Activated CD8-positive, alpha-beta memory T cell treated with anti-CD3 and anti-CD28 coated beads, Interleukin-2, amount 10 ng/mL, durations not matched to agents 7 days and 5 days (primary cell): ENCODE measurements at regions not wholly inside any gene's neighbourhood (a gene's known extent, or its start where the extent isn't known, plus 50 kb on each side); places are given as distances from the start of the nearest gene placed in this dataset.

Source experiments
- ATAC-seq: fragments of 150-1000 bp; cut with Tn5 transposase; one replicate; pipeline ENCODE4 v1.10.0; 2021; ENCODE audit warnings: moderate library complexity
- CTCF ChIA-PET: fragments of 350-600 bp; sonication (Branson Sonifier 250); formaldehyde crosslinking; loops from one replicate; lab custom pipeline; 2021; ENCODE audit warnings: antibody characterized with exemption; lab: Charles Lee
- DNase-seq: peaks from one replicate; pipeline ENCODE4 v3.0.0-alpha.2; 2020
- H3K27ac Mint-ChIP-seq: one replicate; pipeline ENCODE4 v1.8.0; 2021; ENCODE audit warnings: mild to moderate bottlenecking, mixed read lengths
- H3K27me3 Mint-ChIP-seq: one replicate; pipeline ENCODE4 v1.8.0; 2021; ENCODE audit warnings: mixed read lengths
- H3K36me3 Mint-ChIP-seq: one replicate; pipeline ENCODE4 v1.8.0; 2021; ENCODE audit warnings: mild to moderate bottlenecking, mixed read lengths
- H3K4me1 Mint-ChIP-seq: one replicate; pipeline ENCODE4 v1.8.0; 2021; ENCODE audit warnings: mixed read lengths
- H3K4me3 Mint-ChIP-seq: one replicate; pipeline ENCODE4 v1.8.0; 2021; ENCODE audit warnings: mild to moderate bottlenecking, moderate library complexity, mixed read lengths
- H3K9me3 Mint-ChIP-seq: one replicate; pipeline ENCODE4 v1.8.0; 2022; ENCODE audit warnings: low read depth, mixed read lengths

DNA sequence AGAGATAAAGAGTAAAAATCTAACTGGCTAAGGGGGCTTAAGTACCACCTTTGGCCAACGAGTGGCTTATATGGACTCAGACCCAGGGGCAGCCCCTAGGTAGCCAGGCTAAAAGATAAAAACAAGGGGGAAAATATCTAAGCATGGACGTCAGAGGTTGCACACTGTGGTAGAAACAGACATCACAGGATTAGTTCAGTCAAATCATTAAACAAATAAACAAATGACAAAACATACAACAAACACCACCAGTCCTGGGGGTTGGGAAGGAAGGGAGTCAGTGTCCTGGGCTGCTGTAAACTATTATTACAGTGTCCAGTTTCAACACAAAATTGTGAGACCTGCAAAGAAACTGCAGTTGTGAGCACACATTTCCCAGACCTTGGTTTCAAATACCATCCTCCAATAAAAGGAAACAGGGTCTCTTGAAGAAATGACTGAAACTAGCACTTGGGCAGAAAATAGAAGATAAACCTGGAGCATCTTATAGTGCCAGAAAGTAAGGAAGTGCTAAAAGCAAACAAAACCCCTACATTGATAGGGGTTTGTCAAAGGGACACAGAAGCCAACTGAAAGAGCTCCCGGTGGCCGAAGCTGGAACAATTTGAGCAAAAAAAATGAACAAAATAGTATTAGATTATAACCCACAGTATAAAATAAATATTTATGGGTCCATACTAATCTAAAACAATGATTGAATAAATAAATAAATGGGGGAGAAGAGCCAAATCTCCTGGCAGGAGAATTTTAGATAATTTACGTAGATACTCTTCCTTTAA lies 154.8 kb upstream of the KLF7 start:
- Mint-ChIP-seq H3K4me3 (no peak overlapping the region), H3K27me3 (peaks cover 10% of the 10 kb centered on the region), H3K4me1 (peaks cover 18% of the 10 kb centered on the region), H3K9me3 (no peaks in the 10 kb centered on the region), H3K27ac (no peak overlapping the region), H3K36me3 (peaks cover 2% of the 10 kb centered on the region)
- ATAC-seq (no peak), DNase-seq (no peak)
- CTCF ChIA-PET: no interaction called here

DNA sequence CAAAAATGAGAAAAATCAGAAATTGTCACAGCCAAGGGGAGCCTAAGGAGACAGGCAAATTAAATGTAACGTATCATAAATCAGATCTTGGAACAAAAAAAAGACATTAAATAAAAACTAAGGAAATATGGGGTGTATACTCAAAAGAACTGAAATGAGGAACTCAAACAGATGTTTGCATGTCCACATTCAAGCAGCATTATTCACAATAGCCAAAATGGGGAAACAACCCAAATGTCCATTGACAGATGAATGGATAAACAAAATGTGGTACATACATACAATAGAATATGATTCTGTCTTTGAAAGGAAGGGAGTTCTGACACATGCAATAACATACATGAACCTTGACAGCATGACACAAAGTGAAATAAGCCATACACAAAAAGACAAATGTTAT lies 155.8 kb upstream of the KLF7 start:
- no peak for ATAC-seq
- no peak for DNase-seq
- Mint-ChIP-seq H3K4me3 (no peak overlapping the region), H3K4me1 (peaks cover 18% of the 10 kb centered on the region), H3K9me3 (no peaks in the 10 kb centered on the region), H3K27me3 (peaks cover 10% of the 10 kb centered on the region), H3K36me3 (peaks cover 2% of the 10 kb centered on the region), H3K27ac (no peak overlapping the region)
- CTCF ChIA-PET: no interaction called here

DNA sequence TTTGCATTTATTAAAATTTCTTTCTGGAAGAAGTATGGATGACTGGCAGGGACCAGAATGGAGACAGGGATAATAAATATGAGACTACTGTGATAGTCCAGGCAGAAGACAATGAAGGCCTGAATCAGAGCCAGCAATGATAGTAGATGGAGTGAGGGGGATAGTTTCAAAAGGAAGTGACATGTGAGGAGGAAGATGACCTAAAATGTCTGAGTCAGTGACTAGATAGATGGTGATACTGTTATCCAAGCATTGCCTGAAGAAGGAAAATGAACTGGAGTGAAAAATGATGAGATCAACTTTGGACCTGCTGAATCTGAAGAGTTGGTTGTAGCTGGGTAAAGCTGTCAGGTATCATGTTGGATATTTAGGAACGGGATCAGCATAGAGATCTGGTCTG lies 158.3 kb upstream of the KLF7 start:
- no peaks in the 10 kb centered on the region for H3K9me3 Mint-ChIP-seq
- ATAC-seq (no peak), DNase-seq (no peak)
- peaks cover 3% of the 10 kb centered on the region for H3K36me3 Mint-ChIP-seq
- H3K4me1 Mint-ChIP-seq: peaks cover 17% of the 10 kb centered on the region
- H3K27ac Mint-ChIP-seq: no peak overlapping the region
- H3K4me3 Mint-ChIP-seq: no peak overlapping the region
- peaks cover 10% of the 10 kb centered on the region for H3K27me3 Mint-ChIP-seq
- CTCF ChIA-PET: no interaction called here

DNA sequence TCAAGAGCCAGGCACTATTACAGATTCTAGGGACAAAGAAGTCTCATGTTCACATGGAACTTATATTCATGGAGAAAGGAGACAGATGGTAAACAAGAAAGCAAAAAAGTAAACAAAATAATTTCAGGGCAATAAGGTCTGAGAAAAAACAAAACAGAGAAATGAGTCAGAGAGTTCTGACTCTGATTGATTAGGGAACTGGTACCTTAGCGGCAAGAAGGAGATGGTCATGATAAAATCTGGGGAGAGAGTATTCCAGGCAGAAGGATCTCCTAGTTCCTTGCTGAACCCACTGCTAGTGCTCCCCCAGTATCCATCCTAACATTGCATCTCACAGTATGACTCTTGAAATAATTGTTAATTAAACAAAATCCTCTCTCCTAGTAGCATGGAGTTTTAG lies 161.8 kb upstream of the KLF7 start:
- Mint-ChIP-seq H3K4me3 (no peak overlapping the region), H3K9me3 (no peaks in the 10 kb centered on the region), H3K36me3 (peaks cover 1% of the 10 kb centered on the region), H3K27ac (no peak overlapping the region), H3K4me1 (peaks cover 46% of the 10 kb centered on the region), H3K27me3 (no peaks in the 10 kb centered on the region)
- CTCF ChIA-PET: no interaction called here
- DNase-seq (no peak), ATAC-seq (no peak)

DNA sequence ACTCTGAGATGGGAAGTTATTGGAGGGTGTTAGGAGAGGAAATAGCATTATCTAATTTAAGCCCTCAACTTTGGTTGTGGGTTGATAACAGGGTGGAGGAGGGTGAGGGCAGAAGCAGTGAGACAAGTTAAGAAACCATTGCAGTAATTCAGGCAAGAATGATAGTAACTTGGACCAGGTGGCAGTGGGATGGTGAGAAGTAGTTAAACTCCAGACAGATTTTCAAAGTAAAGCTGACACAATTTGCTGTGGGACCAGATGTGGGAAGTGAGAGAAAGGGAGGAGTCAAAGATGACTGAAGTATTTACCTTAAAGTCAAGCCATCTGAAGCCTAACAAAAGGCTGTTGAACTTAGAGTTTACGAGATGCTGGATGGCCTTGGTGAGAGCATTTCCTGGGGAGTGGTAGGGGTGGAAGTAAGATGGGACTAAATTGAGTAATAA lies 163.2 kb upstream of the KLF7 start:
- H3K27ac Mint-ChIP-seq: peak overlapping the region; percentile 55
- DNase-seq (no peak), ATAC-seq (no peak)
- peaks cover 1% of the 10 kb centered on the region for H3K36me3 Mint-ChIP-seq
- no peaks in the 10 kb centered on the region for H3K9me3 Mint-ChIP-seq
- H3K4me1 Mint-ChIP-seq: peaks cover 60% of the 10 kb centered on the region
- peak overlapping the region; percentile 4 for H3K4me3 Mint-ChIP-seq
- H3K27me3 Mint-ChIP-seq: no peaks in the 10 kb centered on the region
- CTCF ChIA-PET: interaction anchor here (1.6 kb wide), 1 partner anchor 10 kb away, joined by 5 read pairs; no protein-coding TSS in a partner anchor

DNA sequence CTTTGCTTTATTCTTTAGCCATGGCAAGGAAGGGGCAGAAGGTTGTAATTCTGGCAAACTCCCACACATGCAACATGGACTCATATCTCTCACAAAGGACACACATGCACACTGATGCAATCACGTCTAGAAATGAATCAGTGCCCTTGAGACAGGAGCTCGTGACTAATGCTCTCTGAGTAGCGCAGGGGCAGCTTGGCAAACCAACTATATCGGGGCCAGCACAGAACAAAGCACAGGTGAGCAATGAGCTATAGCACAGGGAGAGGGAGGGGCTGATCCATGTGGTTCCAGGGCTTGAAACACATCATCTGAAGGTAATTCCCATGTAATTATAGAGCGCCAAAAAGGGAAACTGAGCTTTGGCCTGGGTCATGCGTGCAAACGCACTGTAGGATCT lies 165.2 kb upstream of the KLF7 start:
- peak; percentile 83 for DNase-seq
- Mint-ChIP-seq H3K4me1 (peaks cover 78% of the 10 kb centered on the region), H3K9me3 (no peaks in the 10 kb centered on the region), H3K36me3 (peaks cover 1% of the 10 kb centered on the region), H3K4me3 (peak overlapping the region; percentile 5), H3K27ac (peak overlapping the region; percentile 78), H3K27me3 (no peaks in the 10 kb centered on the region)
- CTCF ChIA-PET: interaction anchor here (1.7 kb wide), 1 partner anchor 20 kb away, joined by 4 read pairs; no protein-coding TSS in a partner anchor
- peak; percentile 71 for ATAC-seq

DNA sequence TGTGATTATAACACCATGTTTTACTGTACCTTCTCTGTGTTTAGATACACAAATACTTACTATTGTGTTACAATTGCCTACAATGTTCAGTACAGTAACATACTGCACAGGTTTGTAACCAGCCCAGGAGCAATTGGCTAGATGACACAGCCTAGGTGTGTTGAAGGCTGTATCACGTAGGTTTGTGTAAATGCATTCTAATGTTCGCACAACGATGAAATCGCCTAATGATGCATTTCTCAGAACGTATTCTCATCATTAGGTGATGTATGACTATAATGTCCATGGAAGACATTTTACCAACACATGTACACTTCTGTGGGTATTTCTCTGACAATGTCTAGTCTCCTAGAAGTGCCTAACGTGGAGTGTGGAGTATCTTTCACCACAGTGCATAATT lies 165.9 kb upstream of the KLF7 start:
- H3K36me3 Mint-ChIP-seq: peaks cover 1% of the 10 kb centered on the region
- CTCF ChIA-PET: no interaction called here

DNA sequence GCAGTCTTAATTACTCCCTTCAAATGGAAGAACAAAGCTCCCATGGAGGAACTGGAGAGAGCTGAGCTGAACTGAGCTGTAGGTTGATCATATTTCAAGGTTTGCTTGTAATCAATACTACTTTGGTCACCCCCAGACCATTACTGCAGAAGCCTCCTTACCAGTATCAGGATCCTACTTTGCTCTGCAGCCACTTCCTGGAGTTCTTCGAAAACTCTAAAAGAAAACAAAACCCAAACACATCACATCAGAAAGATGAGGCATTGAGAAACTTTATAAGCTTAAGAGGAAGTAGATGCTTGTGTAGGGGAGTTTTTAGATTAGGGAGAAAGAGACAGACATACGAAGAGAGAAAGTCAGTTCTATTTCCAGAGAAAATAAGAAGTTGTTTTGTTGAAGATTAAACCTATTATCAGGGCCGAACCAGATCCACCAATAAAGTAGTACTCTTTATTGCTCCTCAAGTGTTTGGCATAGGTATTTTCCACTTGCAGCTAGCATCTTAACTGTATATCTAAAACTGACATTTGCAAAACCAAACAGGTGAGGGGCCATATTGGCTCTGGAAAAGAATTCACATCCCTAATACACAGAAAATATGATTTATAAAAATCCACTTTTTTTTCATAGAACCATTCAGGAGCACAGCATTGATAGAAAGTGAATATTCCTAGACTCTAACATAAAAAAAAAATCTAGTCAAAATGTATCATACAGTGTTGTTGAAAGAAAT lies 166.9 kb upstream of the KLF7 start:
- Mint-ChIP-seq H3K9me3 (no peaks in the 10 kb centered on the region), H3K4me1 (peaks cover 89% of the 10 kb centered on the region), H3K4me3 (peak overlapping the region; percentile 23), H3K27ac (peak overlapping the region; percentile 87), H3K36me3 (peaks cover 1% of the 10 kb centered on the region), H3K27me3 (no peaks in the 10 kb centered on the region)
- CTCF ChIA-PET: no interaction called here
- DNase-seq (no peak), ATAC-seq (peak; percentile 29)

More for the DNA sequence above, 165.9 kb upstream of the KLF7 start:
- Mint-ChIP-seq H3K4me1 (peaks cover 82% of the 10 kb centered on the region), H3K27me3 (no peaks in the 10 kb centered on the region), H3K9me3 (no peaks in the 10 kb centered on the region), H3K4me3 (no peak overlapping the region), H3K27ac (peak overlapping the region; percentile 87)
- ATAC-seq (no peak), DNase-seq (no peak)

DNA sequence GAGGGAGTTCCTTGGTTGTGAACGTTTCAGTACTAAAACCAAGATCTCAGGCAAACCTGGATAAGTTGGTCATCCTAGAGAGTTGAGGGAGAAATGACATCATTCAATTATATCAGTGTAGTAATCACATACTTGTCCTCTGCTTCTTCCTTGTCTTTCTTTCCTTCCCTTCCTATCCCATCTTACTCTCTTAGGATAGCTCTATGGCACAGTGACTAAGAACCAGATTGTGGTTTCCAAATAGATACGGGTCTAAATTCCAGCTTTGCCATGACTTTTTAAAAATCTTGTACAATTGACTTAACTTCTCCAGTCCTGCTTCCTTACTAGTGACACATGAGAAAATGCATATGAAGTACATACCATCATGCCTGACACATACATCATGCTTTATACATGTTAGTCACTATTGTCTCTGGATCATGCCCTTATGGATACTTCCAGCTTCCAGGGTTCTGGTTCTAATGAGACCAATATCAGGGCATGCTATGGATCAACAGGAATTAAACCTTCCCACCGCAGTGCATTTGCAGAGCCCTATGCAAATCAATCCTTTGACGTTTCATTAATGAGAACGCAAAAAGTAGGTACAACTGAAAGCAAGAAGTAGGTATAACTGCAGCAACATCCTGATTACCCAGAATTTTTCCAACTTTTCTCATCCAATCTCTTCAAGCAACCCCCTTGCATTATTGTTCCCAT lies 168.0 kb upstream of the KLF7 start:
- H3K4me1 Mint-ChIP-seq: peaks cover 86% of the 10 kb centered on the region
- peak overlapping the region; percentile 87 for H3K27ac Mint-ChIP-seq
- peak overlapping the region; percentile 59 for H3K4me3 Mint-ChIP-seq
- H3K9me3 Mint-ChIP-seq: no peaks in the 10 kb centered on the region
- CTCF ChIA-PET: no interaction called here
- no peak for ATAC-seq
- no peak for DNase-seq
- no peaks in the 10 kb centered on the region for H3K27me3 Mint-ChIP-seq
- H3K36me3 Mint-ChIP-seq: peaks cover under 1% of the 10 kb centered on the region

DNA sequence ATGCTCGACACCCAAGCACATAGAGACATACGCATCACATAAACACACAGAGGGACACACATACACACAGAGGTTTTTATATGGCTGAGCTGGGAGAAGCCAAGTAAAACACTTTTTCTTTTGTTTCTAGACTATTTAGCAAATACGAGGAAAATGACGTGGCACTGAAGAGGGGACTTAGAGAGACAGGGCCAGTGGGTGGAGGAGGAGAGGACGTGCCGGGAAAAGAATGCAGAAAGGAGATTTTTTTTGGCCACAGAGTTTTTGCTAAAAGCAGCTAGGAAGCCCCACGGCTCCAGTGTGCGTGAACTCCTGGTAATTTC lies 168.5 kb upstream of the KLF7 start:
- no peaks in the 10 kb centered on the region for H3K36me3 Mint-ChIP-seq
- CTCF ChIA-PET: interaction anchor here (0.6 kb wide), 1 partner anchor 553 kb away, joined by 3 read pairs; no protein-coding TSS in a partner anchor
- no peak for DNase-seq
- peaks cover 81% of the 10 kb centered on the region for H3K4me1 Mint-ChIP-seq
- no peak for ATAC-seq
- peak overlapping the region; percentile 87 for H3K27ac Mint-ChIP-seq
- H3K9me3 Mint-ChIP-seq: no peaks in the 10 kb centered on the region
- peak overlapping the region; percentile 59 for H3K4me3 Mint-ChIP-seq
- H3K27me3 Mint-ChIP-seq: no peaks in the 10 kb centered on the region

DNA sequence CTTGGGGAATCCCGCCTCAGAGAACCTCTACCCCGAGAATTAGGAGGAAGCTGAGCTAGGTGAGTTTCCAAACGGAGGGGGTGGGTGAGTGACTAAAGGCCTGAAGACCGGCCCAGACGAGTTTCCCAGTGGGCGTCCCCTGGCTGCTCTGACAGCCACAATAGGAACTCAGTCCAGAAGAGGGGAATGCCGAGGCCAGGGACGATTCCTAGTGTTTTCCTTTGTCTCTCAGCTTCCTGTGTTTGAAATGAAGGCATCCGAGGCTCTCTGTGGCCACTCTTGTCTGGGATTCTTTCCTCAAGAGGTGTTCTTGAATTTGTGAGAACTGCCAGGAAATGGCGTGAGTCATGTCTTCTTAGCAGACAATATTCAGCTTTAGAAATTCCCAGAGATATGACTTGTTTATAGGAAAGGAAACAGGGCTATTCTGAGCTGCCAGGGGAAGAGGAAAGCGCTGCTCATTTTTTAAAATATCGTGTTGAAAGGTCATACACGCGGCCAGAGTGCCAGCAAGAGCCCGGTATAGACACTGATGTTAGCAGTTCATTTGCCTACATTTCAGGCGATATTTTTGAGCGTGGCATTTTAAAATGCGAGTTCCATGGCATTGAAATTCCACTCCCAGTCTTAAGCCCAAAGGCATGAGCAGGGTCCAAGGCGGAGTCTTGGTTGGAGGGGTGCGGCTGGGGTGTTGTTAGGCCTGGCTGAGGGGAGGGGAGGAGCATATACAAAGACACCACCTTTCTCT lies 169.1 kb upstream of the KLF7 start:
- Mint-ChIP-seq H3K27me3 (no peaks in the 10 kb centered on the region), H3K4me1 (peaks cover 76% of the 10 kb centered on the region), H3K4me3 (peak overlapping the region; percentile 59), H3K36me3 (no peaks in the 10 kb centered on the region), H3K9me3 (no peaks in the 10 kb centered on the region), H3K27ac (peak overlapping the region; percentile 87)
- no peak for ATAC-seq
- CTCF ChIA-PET: interaction anchor here (0.6 kb wide), 1 partner anchor 554 kb away, joined by 3 read pairs; no protein-coding TSS in a partner anchor
- DNase-seq: no peak

DNA sequence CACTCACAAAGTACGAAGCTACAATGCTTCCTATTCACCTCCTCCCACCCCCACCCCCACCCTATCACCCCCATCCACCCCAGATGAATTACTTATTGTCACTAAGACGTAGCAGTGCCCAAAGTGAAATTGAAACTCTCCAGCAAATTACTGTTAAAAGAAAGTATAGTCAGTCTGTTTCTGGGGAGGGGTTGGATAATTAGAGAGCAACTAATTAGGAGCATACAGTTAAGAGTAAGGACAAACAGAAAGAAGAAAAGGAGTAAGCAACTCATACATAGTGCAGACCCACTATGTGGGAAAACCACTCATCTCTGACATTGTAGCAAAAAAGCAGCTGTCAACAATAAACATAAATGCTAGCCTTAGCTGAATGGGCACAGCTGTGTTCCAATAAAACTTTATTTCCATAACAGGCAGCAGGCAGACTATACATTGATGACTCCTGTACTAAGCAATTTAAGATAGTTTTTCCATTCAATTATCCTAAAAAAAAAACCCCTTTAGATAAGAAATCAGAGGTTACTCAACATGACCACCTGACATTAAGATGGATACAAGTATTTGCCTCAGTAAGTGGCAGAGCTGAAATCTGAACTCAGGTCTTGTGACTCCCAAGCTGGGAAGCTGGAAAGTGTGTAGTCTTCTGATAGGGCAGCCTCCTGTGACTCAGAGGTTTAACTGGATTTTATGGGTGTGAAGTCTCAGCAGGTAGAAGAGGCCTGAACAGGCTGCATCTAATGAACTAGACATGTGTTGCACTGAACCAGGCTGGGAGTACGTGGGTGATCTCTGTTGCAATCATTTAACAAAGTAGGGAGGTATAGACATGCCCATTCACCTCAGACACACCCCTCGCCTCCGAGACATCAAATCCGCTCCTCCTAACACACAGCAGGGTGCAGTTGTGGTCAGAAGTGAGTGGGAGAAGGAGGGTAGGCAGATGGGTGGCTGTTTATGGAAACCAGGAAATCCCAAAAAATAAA lies 171.8 kb upstream of the KLF7 start:
- ATAC-seq (peak; percentile 69), DNase-seq (no peak)
- Mint-ChIP-seq H3K27me3 (no peaks in the 10 kb centered on the region), H3K4me1 (peaks cover 51% of the 10 kb centered on the region), H3K36me3 (no peaks in the 10 kb centered on the region), H3K9me3 (no peaks in the 10 kb centered on the region), H3K27ac (peak overlapping the region; percentile 85), H3K4me3 (peak overlapping the region; percentile 63)
- CTCF ChIA-PET: interaction anchor here (1.0 to 1.4 kb wide), 4 partner anchors 8 to 537 kb away, joined by 3 to 5 read pairs (median 3); partner anchors contain the start of gene METTL21A
